GM18951 (cell line): ENCODE measurements at regions not wholly inside any gene's neighbourhood (a gene's known extent, or its start where the extent isn't known, plus 50 kb on each side); places are given as distances from the start of the nearest gene placed in this dataset.

Experiments used
- POLR2A ChIP-seq: IDR thresholded peaks from 4 replicates; pipeline ENCODE4 v1.6.1; 2011; ENCODE audit warnings: mild to moderate bottlenecking; ENCODE audit not compliant: insufficient read length, insufficient read depth; ENCODE audit errors: extremely low read depth
- in situ Hi-C: fragments of 300-500 bp; cut with MboI; formaldehyde crosslinking; loops from one replicate; pipeline ENCODE4 v1.12.0; 2022; ENCODE audit warnings: low sequenced_read_pairs, mixed read lengths, inconsistent platforms; ENCODE audit not compliant: unreplicated experiment

DNA sequence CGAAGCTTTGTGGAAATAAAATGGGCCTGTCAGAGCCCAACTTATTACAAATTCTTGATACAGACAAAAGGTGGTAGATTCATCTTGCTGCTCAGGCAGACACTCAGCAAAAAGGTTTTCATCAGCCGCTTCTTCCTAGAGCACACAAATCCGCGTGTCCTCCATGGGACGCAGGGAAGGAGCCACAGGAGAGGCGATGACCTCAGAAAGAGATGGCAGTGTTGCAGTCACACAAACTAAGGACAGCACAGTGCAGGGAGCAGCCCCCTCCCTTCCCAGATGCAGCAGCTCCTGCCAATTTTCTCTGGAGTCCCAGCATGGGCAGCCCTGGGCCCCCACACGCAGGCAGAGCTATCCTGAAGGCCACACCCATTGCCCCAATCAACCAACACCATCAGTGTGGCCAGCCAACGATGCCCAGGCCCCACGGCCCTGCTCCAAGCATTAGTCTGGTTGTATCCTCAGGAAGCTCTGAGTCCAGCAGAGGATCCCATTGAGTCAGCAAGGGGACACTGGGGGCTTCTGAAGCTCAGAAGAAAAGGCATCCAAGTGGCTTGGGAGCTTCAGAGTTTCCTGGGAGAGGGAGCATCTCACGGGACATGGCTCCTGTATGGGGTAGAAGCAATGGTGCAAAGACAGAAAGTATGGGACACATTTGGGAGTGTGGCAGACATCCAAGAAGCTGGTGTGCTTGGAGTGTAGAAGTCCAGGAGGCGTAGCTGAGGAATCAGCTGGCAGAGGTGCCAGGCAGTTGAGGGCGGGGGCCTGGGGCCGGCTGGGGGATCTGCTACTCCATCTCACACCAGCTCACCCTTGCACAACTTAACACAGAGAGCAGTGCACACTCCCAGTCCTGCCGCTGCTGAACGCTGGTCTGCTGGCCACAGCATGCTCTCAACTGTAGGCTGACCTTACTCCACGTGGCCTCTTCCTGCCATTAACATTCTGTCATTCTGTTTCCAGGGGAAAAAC is 142.1 kb upstream of the CST7 start:
- no peak for TF ChIP-seq POLR2A
- in situ Hi-C loops: no loop called here

DNA sequence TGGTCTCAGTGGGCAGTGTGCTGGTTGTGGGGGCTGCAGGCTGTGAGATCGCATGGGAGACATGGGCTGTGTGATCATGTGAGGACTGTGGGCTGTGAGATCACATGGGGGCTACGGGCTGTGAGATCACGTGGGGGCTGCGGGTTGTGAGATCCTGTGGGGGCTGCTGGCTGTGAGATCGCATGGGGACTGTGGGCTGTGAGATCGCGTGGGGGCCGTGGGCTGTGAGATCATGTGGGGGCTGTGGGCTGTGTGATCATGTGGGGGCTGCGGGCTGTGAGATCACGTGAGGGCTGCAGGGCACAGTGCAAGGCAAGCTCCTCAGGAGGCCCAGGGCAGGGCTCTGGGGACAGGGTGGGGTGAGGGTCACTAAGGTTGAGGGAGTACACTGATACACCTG is 140.5 kb upstream of the CST7 start:
- in situ Hi-C loops: no loop called here
- no peak for TF ChIP-seq POLR2A

DNA sequence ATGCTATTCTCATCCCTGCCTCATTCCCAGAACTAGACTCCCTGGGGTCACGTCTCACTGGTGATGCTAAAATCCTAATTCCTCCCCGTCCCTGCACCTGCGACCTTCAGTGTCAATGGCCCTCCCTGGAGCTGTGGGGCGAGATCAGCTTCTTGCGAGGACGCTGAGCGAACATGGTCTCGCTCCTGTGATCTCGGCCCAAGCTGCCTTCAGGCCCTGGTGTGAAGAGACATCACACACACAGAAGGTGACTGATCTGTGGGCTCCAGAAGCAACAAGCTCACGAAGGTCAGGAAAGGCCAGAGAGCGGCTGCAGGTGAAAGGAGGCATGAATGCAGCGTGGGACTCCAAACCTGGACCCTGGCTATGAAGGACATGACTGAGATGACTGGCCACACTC is 139.5 kb upstream of the CST7 start:
- in situ Hi-C loops: no loop called here
- no peak for TF ChIP-seq POLR2A

DNA sequence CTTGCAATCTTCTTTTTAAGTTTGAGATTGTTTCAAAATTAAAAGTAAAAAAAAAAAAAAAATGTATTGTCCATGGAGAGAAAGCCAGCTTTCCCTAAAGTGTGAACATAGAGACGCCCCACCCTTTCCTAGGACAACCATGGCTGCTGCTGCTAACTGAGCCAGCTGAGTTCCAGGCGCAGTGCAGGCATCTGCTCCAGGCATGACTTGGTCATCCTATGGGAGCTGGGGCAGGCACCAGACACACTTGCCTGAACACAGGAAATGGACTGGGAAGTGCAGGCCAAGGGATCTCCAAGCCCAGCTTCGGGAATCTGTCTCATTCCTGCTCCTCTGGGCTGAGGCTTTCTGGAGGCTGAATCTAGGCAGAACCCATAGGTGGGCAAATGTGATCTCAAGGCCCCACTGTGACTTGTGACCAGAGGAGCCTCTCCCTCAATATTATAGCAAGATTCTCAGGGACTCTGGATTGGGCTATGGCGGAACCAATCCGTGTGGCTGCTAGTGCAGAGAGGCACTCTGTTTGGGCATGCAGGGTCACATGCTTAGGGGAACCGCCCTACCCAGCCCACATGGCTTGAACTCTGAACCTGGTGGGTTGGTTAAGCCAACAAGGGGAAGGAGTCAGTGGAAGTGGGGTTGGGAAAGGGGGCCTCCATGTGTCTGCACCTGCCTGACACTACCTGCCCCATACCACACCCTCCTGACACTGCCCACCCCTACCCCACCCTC is 138.2 kb upstream of the CST7 start:
- in situ Hi-C loops: no loop called here
- TF ChIP-seq POLR2A: no peak

DNA sequence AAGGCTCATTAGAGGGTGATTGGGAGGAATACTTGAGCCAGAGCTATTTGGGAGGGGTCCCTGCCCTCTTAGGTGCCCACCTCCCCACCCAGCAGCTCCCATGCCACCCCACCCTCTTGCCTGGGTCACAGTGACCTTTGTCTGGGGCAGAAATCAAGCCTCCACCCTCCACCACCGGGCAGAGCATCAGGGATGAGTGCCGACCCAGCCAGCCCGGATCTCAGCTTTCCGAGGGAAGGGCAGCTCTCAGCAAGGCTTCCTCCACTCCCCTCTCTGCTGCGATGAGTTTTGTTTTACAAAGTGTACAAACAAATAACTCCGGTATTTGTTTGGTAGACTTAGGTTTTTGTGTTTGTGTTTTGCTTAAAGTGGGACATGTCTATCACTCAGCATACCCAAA is 136.7 kb upstream of the CST7 start:
- in situ Hi-C loops: no loop called here
- TF ChIP-seq POLR2A: no peak

DNA sequence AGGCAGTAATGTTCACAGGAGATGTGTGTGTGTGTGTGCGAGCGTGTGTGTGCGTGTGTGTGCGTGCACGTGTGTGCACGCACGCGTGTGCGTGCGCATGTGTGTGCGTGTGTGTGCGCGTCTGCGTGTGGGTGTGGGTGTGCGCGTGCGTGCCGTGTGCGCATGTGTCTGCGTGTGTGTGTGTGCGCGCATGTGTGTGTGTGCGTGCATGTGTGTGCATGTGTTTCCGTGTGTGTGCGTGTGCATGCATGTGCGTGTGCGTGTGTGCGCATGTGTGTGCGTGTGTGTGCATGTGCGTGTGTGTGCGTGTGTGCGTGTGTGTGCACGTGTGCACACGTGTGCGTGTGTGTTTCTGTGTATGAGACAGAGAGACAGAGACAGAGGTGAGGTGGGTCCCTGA is 136.0 kb upstream of the CST7 start:
- in situ Hi-C loops: no loop called here
- no peak for TF ChIP-seq POLR2A

DNA sequence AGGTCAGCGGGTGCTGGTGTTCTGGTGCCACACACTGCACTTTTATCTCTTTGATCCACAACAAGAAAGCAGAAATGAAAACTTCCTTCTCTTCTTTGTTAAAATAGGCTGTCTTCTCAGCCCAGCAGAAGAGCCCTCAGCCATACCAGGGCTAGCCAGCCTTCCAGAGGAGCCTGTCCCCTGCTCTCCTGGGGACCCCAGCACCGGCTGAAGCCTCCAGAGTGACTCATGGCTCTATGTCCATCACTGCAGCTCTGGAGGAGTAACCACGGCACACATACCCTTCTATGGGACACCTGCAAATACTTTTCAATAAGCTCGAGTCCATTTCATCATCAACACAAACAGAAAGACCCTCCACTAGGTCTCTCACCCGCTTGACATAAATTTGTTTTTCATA is 135.6 kb upstream of the CST7 start:
- TF ChIP-seq POLR2A: no peak
- in situ Hi-C loops: no loop called here

DNA sequence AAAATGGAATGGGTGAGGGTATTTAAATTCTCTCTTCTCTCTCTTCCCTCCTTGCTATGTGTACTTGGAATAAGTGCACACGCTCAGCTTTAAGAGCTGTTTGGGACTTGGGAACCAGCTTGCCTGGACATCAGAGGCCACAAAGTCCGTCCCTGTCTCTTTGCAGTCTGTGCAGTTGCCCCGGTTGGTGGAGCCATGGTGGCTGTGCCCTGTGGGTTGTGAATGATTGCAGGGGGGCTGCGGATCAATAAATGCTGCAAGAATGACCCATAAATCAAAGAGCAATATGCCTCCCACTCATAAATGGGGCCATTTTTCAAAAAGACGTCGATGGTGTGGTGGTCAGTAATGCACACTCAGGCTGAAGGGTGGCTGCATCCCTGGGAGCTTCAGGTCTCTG is 135.1 kb upstream of the CST7 start:
- in situ Hi-C loops: no loop called here
- no peak for TF ChIP-seq POLR2A

DNA sequence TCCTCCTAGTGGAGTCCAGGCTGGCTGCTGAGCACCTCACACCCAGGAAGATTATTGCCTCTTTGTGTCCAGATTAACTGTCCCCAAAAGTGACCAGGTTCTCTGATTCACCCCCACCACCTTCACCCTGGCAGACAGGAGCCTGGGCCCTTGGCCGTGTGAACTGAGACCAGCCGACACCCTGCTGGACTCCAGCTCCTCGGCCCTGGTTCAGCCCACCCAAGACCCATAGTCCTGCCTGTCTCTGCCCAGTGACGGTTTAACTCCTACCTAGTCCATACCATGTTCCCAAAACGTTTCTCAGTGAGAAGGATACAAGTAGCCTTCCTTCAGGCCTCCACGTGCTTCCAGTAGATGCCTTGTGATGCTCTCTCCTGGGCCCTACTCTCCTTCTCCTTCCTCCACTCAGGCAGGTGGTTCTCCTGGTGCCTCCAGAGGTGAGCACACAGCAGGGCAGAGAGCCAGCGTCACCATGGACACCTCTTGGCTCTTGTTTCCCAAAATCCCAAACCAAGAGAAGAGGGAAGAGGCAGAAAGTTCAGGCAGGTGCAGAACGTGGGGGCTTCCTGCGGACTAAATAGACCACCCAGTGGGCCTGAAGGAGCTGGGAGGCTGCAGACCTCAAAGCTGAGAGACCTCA is 134.4 kb upstream of the CST7 start:
- no peak for TF ChIP-seq POLR2A
- in situ Hi-C loops: no loop called here

DNA sequence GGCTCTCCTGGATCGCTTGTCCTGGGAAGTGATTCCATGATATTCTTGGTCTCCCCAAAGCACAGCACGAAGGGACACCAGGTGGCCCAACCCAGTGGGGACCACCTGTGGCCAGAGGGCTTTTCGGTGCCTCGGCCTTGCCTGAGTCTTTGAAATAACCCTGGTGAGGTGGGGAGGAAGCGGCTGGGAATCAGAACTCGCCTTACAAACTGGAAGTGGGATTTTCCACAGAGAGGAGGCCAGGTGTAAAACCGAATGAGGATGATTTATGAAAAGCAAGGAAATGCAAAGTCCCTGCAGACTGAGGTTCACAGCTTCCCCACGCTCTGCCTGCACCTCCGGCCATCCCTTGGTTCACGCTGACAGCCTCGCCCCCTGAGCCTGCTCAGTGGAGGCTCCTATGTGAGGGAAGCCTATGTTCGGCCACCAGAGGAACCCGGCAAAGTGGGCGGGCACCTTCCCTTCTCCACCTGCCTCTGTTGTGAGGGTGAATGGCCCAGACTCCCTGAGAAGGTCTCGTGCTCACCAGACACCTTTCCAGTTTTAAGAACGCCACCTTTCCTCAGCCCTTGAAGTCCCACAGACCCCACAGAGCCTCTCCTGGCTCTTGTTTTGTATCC is 133.8 kb upstream of the CST7 start:
- TF ChIP-seq POLR2A: no peak
- in situ Hi-C loops: no loop called here

DNA sequence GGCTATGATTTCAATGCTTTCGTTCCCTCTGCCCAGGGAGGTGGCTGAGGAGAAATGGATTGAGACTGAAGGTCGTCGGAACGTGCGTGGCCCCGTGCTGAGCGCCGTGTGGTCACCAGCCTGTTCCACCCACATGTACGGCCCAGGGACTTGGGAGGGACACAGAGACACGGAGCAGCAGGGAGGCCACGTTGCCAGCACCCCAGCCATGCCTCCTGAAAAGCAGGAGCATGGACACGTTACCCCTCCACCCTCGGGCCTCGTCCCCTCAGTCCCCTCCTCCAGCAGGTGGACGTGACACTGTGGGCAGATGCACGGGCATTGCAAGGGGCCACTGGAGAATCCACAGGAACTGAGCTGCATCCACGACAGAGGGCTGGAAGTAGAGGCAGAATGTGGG is 133.1 kb upstream of the CST7 start:
- TF ChIP-seq POLR2A: no peak
- in situ Hi-C loops: no loop called here

DNA sequence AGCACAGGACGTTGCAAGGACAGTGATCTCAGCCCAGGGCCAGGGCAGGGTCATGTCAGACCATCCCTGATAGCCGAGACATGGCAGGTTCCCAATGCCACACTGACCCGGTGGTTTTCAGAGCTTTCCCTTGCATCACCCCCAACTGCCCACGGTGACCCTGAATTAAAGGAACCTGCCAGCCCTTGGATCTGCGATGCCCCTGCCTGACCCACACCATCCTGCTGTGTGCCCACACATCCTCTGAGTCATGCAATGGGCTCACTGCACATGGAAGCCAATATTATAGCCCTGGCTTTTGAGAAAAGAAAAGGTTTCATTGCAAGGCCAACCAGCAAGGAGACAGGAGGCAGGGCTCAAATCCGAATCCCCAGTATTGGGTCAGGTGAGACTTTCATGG is 132.6 kb upstream of the CST7 start:
- TF ChIP-seq POLR2A: no peak
- in situ Hi-C loops: no loop called here

DNA sequence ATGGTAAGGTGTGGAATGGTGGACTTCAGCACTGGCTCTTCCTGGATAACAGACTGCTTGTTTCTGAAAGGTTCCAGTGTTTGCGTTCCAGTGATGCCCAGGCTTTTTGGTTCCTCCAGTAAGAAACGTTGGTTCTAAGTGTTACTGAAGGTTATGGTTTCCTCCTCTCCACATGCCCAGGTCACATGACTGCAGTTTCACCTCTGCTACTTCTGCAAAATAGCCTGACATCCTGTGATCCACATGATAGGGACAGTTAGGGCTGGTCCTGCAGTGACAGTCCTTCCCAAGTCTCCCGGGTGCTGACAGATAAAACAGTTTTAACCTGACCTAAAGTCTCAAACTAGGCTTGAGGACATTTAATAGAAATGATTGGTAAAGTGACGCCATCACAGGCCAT is 132.2 kb upstream of the CST7 start:
- no peak for TF ChIP-seq POLR2A
- in situ Hi-C loops: no loop called here
